SK-N-DZ (cell line): ENCODE measurements at regions not wholly inside any gene's neighbourhood (a gene's known extent, or its start where the extent isn't known, plus 50 kb on each side); places are given as distances from the start of the nearest gene placed in this dataset.
A peak's percentile ranks its signal among the peaks of the same experiment; 100 is the strongest.
"Not testable (repeated sequence)": the region's sequence is repeated elsewhere in the genome, so short reads cannot be mapped to it uniquely, and the experiment has no call there.

ENCODE experiments used
- DNase-seq: peaks from one replicate; pipeline ENCODE4 v3.0.0-alpha.2; 2015; ENCODE audit warnings: low spot score

- no peak for DNase-seq
These were observed 129.3 kb upstream of the LMNTD1 start for GRCh38 chr12:25682421-25682820.

GRCh38 chr12:25684070-25684469, 131.0 kb upstream of the LMNTD1 start:
- no peak for DNase-seq

- no peak for DNase-seq
These were observed 133.3 kb upstream of the LMNTD1 start for GRCh38 chr12:25686351-25686750.

- DNase-seq, result no peak
These were observed 134.1 kb upstream of the LMNTD1 start for GRCh38 chr12:25687226-25687625.

- DNase-seq, result not testable (repeated sequence)
These were observed 135.8 kb upstream of the LMNTD1 start for GRCh38 chr12:25688851-25689250.

GRCh38 chr12:25689996-25690501, 137.0 kb upstream of the LMNTD1 start:
- no peak for DNase-seq

- DNase-seq, result no peak
These were observed 138.1 kb upstream of the LMNTD1 start for GRCh38 chr12:25690996-25691864.

GRCh38 chr12:25691865-25692114, 138.7 kb upstream of the LMNTD1 start:
- DNase-seq, result no peak

GRCh38 chr12:25692115-25693035, 139.3 kb upstream of the LMNTD1 start:
- peak; percentile 20 for DNase-seq

GRCh38 chr12:25694072-25694471, 141.0 kb upstream of the LMNTD1 start:
- no peak for DNase-seq

- DNase-seq, result no peak
These were observed 142.5 kb upstream of the LMNTD1 start for GRCh38 chr12:25695574-25695973.

GRCh38 chr12:25698772-25699171, 145.7 kb upstream of the LMNTD1 start:
- no peak for DNase-seq

- DNase-seq, result no peak
These were observed 146.4 kb upstream of the LMNTD1 start for GRCh38 chr12:25699454-25699853.

GRCh38 chr12:25701290-25701689, 148.2 kb upstream of the LMNTD1 start:
- DNase-seq, result no peak

GRCh38 chr12:25702553-25702952, 149.5 kb upstream of the LMNTD1 start:
- no peak for DNase-seq

- DNase-seq, result no peak
These were observed 152.2 kb upstream of the LMNTD1 start for GRCh38 chr12:25705261-25705660.

GRCh38 chr12:25706646-25707045, 153.6 kb upstream of the LMNTD1 start:
- DNase-seq, result not testable (repeated sequence)

GRCh38 chr12:25707056-25707455, 154.0 kb upstream of the LMNTD1 start:
- no peak for DNase-seq

- DNase-seq, result no peak
These were observed 155.6 kb upstream of the LMNTD1 start for GRCh38 chr12:25708661-25709060.

- no peak for DNase-seq
These were observed 157.0 kb upstream of the LMNTD1 start for GRCh38 chr12:25710128-25710527.

- DNase-seq, result not testable (repeated sequence)
These were observed 158.0 kb upstream of the LMNTD1 start for GRCh38 chr12:25710938-25711605.

GRCh38 chr12:25712169-25712568, 159.1 kb upstream of the LMNTD1 start:
- no peak for DNase-seq
